ENCODE measurements at regions not wholly inside any gene's neighbourhood (a gene's known extent, or its start where the extent isn't known, plus 50 kb on each side); places are given as distances from the start of the nearest gene placed in this dataset.
"Not testable (repeated sequence)": the region's sequence is repeated elsewhere in the genome, so short reads cannot be mapped to it uniquely, and the experiment has no call there.

GRCh38 chr10:61612450-61612849 is 50.3 kb upstream of the CABCOCO1 start:
- no peak for DNase-seq

GRCh38 chr10:61612009-61612408 is 50.7 kb upstream of the CABCOCO1 start:
- peak; percentile 29 for DNase-seq

- DNase-seq: peak; percentile 82
Observed at GRCh38 chr10:61609701-61610100, 53.0 kb upstream of the CABCOCO1 start.

- no peak for DNase-seq
Observed at GRCh38 chr10:61608255-61609033, 54.3 kb upstream of the CABCOCO1 start.

GRCh38 chr10:61606959-61607907 is 55.5 kb upstream of the CABCOCO1 start:
- DNase-seq: no peak

GRCh38 chr10:61605221-61605620 is 57.5 kb upstream of the CABCOCO1 start:
- DNase-seq: no peak

GRCh38 chr10:61600399-61600798 is 62.3 kb upstream of the CABCOCO1 start:
- no peak for DNase-seq

- DNase-seq: no peak
Observed at GRCh38 chr10:61594430-61594829, 68.3 kb upstream of the CABCOCO1 start.

- no peak for DNase-seq
Observed at GRCh38 chr10:61592581-61592980, 70.1 kb upstream of the CABCOCO1 start.

- no peak for DNase-seq
Observed at GRCh38 chr10:61589547-61590243, 73.0 kb upstream of the CABCOCO1 start.

- no peak for DNase-seq
Observed at GRCh38 chr10:61588770-61589211, 73.9 kb upstream of the CABCOCO1 start.

- DNase-seq: no peak
Observed at GRCh38 chr10:61586829-61587228, 75.9 kb upstream of the CABCOCO1 start.

GRCh38 chr10:61580608-61581007 is 82.1 kb upstream of the CABCOCO1 start:
- DNase-seq: no peak

GRCh38 chr10:61570204-61570603 is 92.5 kb upstream of the CABCOCO1 start:
- DNase-seq: not testable (repeated sequence)

GRCh38 chr10:61567729-61568128 is 95.0 kb upstream of the CABCOCO1 start:
- no peak for DNase-seq

GRCh38 chr10:61565819-61566560 is 96.7 kb upstream of the CABCOCO1 start:
- no peak for DNase-seq

GRCh38 chr10:61564444-61564843 is 98.3 kb upstream of the CABCOCO1 start:
- no peak for DNase-seq

GRCh38 chr10:61559615-61560014 is 103.1 kb upstream of the CABCOCO1 start:
- DNase-seq: no peak

GRCh38 chr10:61558188-61558587 is 104.5 kb upstream of the CABCOCO1 start:
- DNase-seq: no peak

- no peak for DNase-seq
Observed at GRCh38 chr10:61554925-61555324, 101.7 kb upstream of the TMEM26 start.

- no peak for DNase-seq
Observed at GRCh38 chr10:61549861-61550260, 96.7 kb upstream of the TMEM26 start.

- DNase-seq: no peak
Observed at GRCh38 chr10:61548364-61548763, 95.2 kb upstream of the TMEM26 start.
